Left lung (tissue), 4 donors: ENCODE measurements at regions not wholly inside any gene's neighbourhood (a gene's known extent, or its start where the extent isn't known, plus 50 kb on each side); places are given as distances from the start of the nearest gene placed in this dataset.

ENCODE experiments used
- ATAC-seq: fragments of 200-7000 bp; cut with Tn5 transposase; one replicate; pipeline ENCODE4 v1.9.1; 2020; ENCODE audit warnings: moderate library complexity
- DNase-seq, 4 donors: peaks; one replicate each; pipeline ENCODE4 v3.0.0-alpha.2; 2013 to 2020
- H3K27ac ChIP-seq, 2 donors: fragments of 200-600 bp; sonication (generic) in 1 of 2; one replicate each; pipeline versions ENCODE4 v1.5.0 to v1.8.0; 2020 to 2021
- H3K27me3 ChIP-seq, 2 donors: fragments of 200-600 bp; sonication (generic) in 1 of 2; one replicate each; pipeline versions ENCODE4 v1.5.0 to v1.8.0; 2020 to 2021
- H3K36me3 ChIP-seq, 2 donors: fragments of 200-600 bp; sonication (generic) in 1 of 2; one replicate each; pipeline versions ENCODE4 v1.5.0 to v1.8.0; 2020 to 2021
- H3K4me1 ChIP-seq, 2 donors: fragments of 200-600 bp; one replicate each; pipeline ENCODE4 v1.8.0; 2021
- H3K4me3 ChIP-seq, 2 donors: fragments of 200-600 bp; sonication (generic) in 1 of 2; one replicate each; pipeline versions ENCODE4 v1.5.0 to v1.8.0; 2020 to 2021; ENCODE audit warnings: mild to moderate bottlenecking in 1 of 2
- H3K9me3 ChIP-seq, 2 donors: fragments of 200-600 bp; sonication (generic) in 1 of 2; one replicate each; pipeline versions ENCODE4 v1.5.0 to v1.8.0; 2020 to 2021
- intact Hi-C, 2 donors: fragments of 100-400 bp; cut with DNase I; formaldehyde crosslinking; loops; one replicate each; pipeline versions ENCODE4 v1.11.2 to v1.14.2; 2022
- TF ChIP-seq, protein P1 (sequence below), 2 donors: fragments of 200-600 bp; sonication (generic) in 1 of 2; IDR thresholded peaks; one replicate each; pipeline versions ENCODE4 v1.5.0 to v1.8.0; 2021; ENCODE audit warnings: antibody characterized with exemption in 2 of 2
- donor health status: DM: no; HTN: yes; CAD: no.
- donor health status: DM: no; HTN: no; CAD: no.

DNA sequence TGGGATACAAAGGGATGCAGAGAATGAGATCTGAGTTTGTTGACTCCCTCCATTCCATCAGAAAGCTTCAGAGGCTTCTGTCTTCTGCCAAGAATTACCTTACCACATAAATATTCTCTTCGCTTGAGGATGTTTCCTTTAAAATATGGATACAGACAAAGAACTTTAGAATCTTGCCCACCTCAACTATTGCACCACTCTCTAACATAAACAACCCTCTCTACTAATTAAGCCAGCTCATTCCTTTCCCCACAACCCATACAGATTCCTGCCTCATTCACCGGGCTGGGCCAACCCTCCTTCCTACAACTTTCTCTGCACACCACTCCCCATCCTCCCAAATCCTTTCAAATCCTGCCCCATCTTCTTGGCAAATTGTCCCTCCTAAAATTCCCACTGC, 315.8 kb downstream of the RAB28 start:
- peaks cover 0 to 2% of the 10 kb centered on the region in 2 donors for H3K9me3 ChIP-seq
- H3K36me3 ChIP-seq = no peaks in the 10 kb centered on the region
- no peak overlapping the region for H3K4me3 ChIP-seq
- DNase-seq (no peak), ATAC-seq (no peak)
- intact Hi-C loops = no loop called here
- H3K27ac ChIP-seq = no peak overlapping the region
- no peaks in the 10 kb centered on the region for H3K27me3 ChIP-seq
- H3K4me1 ChIP-seq = no peaks in the 10 kb centered on the region
- TF ChIP-seq, protein P1, sequence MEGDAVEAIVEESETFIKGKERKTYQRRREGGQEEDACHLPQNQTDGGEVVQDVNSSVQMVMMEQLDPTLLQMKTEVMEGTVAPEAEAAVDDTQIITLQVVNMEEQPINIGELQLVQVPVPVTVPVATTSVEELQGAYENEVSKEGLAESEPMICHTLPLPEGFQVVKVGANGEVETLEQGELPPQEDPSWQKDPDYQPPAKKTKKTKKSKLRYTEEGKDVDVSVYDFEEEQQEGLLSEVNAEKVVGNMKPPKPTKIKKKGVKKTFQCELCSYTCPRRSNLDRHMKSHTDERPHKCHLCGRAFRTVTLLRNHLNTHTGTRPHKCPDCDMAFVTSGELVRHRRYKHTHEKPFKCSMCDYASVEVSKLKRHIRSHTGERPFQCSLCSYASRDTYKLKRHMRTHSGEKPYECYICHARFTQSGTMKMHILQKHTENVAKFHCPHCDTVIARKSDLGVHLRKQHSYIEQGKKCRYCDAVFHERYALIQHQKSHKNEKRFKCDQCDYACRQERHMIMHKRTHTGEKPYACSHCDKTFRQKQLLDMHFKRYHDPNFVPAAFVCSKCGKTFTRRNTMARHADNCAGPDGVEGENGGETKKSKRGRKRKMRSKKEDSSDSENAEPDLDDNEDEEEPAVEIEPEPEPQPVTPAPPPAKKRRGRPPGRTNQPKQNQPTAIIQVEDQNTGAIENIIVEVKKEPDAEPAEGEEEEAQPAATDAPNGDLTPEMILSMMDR (IDR thresholded peaks at IDR 0.05) = no peak

DNA sequence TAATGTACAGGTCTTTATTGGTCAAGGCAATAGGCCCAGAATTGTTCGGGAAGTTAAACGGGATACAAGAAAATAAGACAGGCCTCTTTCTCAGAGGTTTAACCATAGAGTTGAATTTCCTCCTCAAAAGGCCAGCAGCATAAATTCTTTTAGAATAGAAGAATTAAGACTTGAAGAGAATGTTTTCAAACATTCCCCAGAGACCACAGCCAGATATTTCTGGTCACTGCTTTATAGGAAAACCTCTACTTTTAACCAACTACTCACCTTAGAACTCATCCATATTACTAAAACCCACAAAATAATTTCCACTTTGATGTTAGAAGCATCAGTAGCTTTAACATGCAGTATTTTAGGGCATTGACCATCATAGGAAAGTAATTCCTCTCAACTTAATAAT, 317.9 kb downstream of the RAB28 start:
- H3K27me3 ChIP-seq = no peaks in the 10 kb centered on the region
- ATAC-seq = no peak
- intact Hi-C loops = no loop called here
- no peak for DNase-seq
- H3K4me1 ChIP-seq = no peaks in the 10 kb centered on the region
- no peaks in the 10 kb centered on the region for H3K36me3 ChIP-seq
- H3K9me3 ChIP-seq = peaks cover 0 to 2% of the 10 kb centered on the region in 2 donors
- TF ChIP-seq, protein P1 (IDR thresholded peaks at IDR 0.05) = no peak
- no peak overlapping the region for H3K27ac ChIP-seq
- H3K4me3 ChIP-seq = no peak overlapping the region

DNA sequence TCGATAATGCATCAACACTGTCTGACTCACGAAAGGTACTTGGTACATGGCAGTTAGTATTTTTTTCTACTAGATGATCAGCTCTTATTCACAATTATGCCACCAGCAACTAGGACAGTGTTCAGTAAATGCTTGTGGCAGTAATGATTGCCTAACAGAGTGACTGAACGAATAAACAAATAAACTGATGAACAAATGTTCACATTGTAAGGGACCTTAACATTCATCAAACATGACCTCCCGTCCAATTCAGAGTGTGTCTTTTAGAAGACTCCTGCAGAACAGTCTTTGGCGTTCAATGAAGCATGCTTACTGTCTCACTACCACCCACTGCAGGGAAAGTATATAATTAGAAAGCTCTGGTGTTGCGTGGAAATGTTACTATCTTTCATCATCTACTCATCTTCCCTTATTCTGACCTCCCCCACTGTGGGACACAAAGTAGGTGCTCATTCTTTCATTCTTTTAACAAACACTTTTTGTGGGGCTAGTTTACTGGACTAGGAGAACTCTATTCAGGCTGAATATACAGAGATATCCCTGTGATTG, 319.3 kb downstream of the RAB28 start:
- H3K27me3 ChIP-seq = no peaks in the 10 kb centered on the region
- H3K27ac ChIP-seq = no peak overlapping the region
- no peak overlapping the region for H3K4me3 ChIP-seq
- no peaks in the 10 kb centered on the region for H3K36me3 ChIP-seq
- H3K9me3 ChIP-seq = no peaks in the 10 kb centered on the region
- DNase-seq (no peak), ATAC-seq (no peak)
- intact Hi-C loops = no loop called here
- H3K4me1 ChIP-seq = no peaks in the 10 kb centered on the region
- TF ChIP-seq, protein P1 (IDR thresholded peaks at IDR 0.05) = no peak

DNA sequence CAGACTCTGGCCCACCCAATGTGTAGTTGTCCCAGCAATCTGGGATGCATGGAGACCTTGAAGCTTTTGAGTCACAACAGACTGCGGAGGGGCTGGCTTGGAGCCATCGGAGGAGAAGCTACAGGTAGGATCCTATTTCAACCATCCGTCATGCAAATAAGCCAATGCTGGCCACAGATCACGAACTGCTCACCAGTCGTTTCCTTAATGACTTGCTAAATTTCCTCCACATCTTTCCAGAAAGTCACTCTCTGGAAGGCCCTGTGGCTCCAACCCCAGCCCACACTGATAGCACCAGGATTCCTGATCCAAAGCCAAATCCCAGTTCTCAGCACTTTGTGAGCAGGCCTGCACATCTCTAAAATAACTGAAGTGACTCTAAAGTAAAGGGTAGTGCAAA, 321.3 kb downstream of the RAB28 start:
- intact Hi-C loops = no loop called here
- Histone ChIP-seq H3K27ac (no peak overlapping the region), H3K36me3 (no peaks in the 10 kb centered on the region), H3K27me3 (no peaks in the 10 kb centered on the region), H3K9me3 (no peaks in the 10 kb centered on the region), H3K4me3 (no peak overlapping the region), H3K4me1 (no peaks in the 10 kb centered on the region)
- TF ChIP-seq, protein P1 (IDR thresholded peaks at IDR 0.05) = no peak
- no peak for ATAC-seq
- DNase-seq = no peak

DNA sequence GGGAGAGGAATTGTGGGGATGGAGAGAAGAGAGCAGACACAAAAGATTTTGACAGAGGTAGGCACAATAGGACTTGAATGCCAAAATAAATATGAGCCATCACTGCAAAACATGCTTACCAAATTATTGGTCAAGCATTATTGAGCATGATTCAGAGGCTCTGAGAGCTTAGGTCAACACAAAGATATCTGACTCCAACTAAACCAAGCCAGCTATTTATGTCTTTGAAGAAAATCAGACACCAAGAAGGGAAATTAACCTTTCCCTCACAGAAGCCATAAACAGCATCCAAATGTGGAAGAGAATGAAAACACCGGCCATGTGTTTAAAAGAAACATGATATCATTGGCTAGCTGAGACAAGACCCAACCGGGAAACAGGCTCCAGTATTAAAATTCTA, 323.2 kb downstream of the RAB28 start:
- H3K27ac ChIP-seq = no peak overlapping the region
- H3K9me3 ChIP-seq = no peaks in the 10 kb centered on the region
- no peak for ATAC-seq

More for the DNA sequence above, 323.2 kb downstream of the RAB28 start:
- H3K36me3 ChIP-seq = no peaks in the 10 kb centered on the region
- DNase-seq = no peak
- TF ChIP-seq, protein P1 (IDR thresholded peaks at IDR 0.05) = no peak
- no peaks in the 10 kb centered on the region for H3K27me3 ChIP-seq
- no peak overlapping the region for H3K4me3 ChIP-seq
- no peaks in the 10 kb centered on the region for H3K4me1 ChIP-seq
- intact Hi-C loops = no loop called here
